Fibroblast of skin of left biceps (primary cell): ENCODE measurements at regions not wholly inside any gene's neighbourhood (a gene's known extent, or its start where the extent isn't known, plus 50 kb on each side); places are given as distances from the start of the nearest gene placed in this dataset.

Experiments used
- DNase-seq, 2 experiments: peaks; one replicate each; pipeline ENCODE4 v3.0.0-alpha.2; 2013; ENCODE audit warnings: low read depth in 2 of 2

DNA sequence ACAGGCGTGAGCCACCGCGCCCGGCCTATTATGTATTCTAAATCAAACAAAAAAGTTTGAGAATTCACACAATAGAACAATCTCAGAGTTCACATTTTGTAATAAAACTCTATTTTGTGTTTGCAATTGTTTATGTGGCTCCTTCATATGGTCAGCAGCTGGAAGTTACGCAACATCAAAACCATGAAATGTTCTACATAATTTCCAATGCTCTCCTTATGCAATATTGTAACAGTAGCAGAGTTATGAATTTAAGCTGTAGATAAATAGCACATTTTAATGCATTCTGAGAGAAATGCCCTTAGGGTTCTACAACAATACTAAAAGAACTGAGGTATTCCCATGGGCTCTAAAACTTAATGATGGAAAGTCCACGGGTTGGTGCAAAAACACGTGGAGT is 62.3 kb upstream of the COL11A1 start:
- no peak for DNase-seq

DNA sequence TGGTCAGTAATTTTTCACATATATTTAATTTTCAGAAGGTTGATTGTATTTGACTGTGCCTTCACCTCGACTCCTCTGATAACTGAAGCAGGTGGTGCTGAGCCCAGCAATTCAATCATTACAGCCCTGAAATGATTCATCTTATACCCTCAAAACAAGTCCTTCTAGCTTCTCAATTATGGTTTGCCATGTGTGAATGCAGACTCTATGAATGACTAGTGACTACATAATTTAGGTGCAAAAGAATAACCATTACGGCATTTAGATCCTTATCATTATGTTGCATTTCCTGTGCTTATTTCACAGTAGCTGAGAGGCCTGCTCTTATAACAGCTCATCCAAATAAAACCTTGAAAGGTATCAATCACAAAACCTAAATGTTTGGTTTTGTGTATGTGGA is 54.0 kb upstream of the COL11A1 start:
- DNase-seq, result no peak

- no peak for DNase-seq
Measured at GRCh38 chr1:103160281-103160680, 52.0 kb upstream of the COL11A1 start.
